ENCODE measurements at regions not wholly inside any gene's neighbourhood (a gene's known extent, or its start where the extent isn't known, plus 50 kb on each side); places are given as distances from the start of the nearest gene placed in this dataset.
"Not testable (repeated sequence)": the region's sequence is repeated elsewhere in the genome, so short reads cannot be mapped to it uniquely, and the experiment has no call there.

- DNase-seq (ENCODE audit: low read depth, low spot score) = not testable (repeated sequence)
Measured at GRCh38 chr6:57708061-57708460, 390.6 kb downstream of the PRIM2 start.

GRCh38 chr6:57722546-57722945, 405.1 kb downstream of the PRIM2 start:
- not testable (repeated sequence) for DNase-seq (ENCODE audit: low read depth, low spot score)

GRCh38 chr6:57723815-57724401, 406.5 kb downstream of the PRIM2 start:
- DNase-seq (ENCODE audit: low read depth, low spot score) = not testable (repeated sequence)

GRCh38 chr6:57729407-57729806, 412.0 kb downstream of the PRIM2 start:
- DNase-seq (ENCODE audit: low read depth, low spot score) = not testable (repeated sequence)

GRCh38 chr6:57730726-57731125, 413.3 kb downstream of the PRIM2 start:
- not testable (repeated sequence) for DNase-seq (ENCODE audit: low read depth, low spot score)

GRCh38 chr6:57747716-57748115, 430.3 kb downstream of the PRIM2 start:
- DNase-seq (ENCODE audit: low read depth, low spot score) = not testable (repeated sequence)

- not testable (repeated sequence) for DNase-seq (ENCODE audit: low read depth, low spot score)
Measured at GRCh38 chr6:57759850-57760249, 442.4 kb downstream of the PRIM2 start.

- not testable (repeated sequence) for DNase-seq (ENCODE audit: low read depth, low spot score)
Measured at GRCh38 chr6:57792720-57793397, 475.4 kb downstream of the PRIM2 start.

- not testable (repeated sequence) for DNase-seq (ENCODE audit: low read depth, low spot score)
Measured at GRCh38 chr6:57793398-57793762, 475.9 kb downstream of the PRIM2 start.

GRCh38 chr6:57799703-57800479, 482.5 kb downstream of the PRIM2 start:
- DNase-seq (ENCODE audit: low read depth, low spot score) = not testable (repeated sequence)

GRCh38 chr6:57808581-57808980, 491.2 kb downstream of the PRIM2 start:
- DNase-seq (ENCODE audit: low read depth, low spot score) = not testable (repeated sequence)

- not testable (repeated sequence) for DNase-seq (ENCODE audit: low read depth, low spot score)
Measured at GRCh38 chr6:57809454-57809853, 492.0 kb downstream of the PRIM2 start.

GRCh38 chr6:57813271-57814075, 496.0 kb downstream of the PRIM2 start:
- not testable (repeated sequence) for DNase-seq (ENCODE audit: low read depth, low spot score)

GRCh38 chr6:57815826-57816225, 498.4 kb downstream of the PRIM2 start:
- not testable (repeated sequence) for DNase-seq (ENCODE audit: low read depth, low spot score)

GRCh38 chr6:57821325-57821724, 503.9 kb downstream of the PRIM2 start:
- DNase-seq (ENCODE audit: low read depth, low spot score) = not testable (repeated sequence)

- not testable (repeated sequence) for DNase-seq (ENCODE audit: low read depth, low spot score)
Measured at GRCh38 chr6:57822448-57822847, 505.0 kb downstream of the PRIM2 start.

GRCh38 chr6:57822896-57823358, 505.5 kb downstream of the PRIM2 start:
- peak; percentile 88 for DNase-seq (ENCODE audit: low read depth, low spot score)

- DNase-seq (ENCODE audit: low read depth, low spot score) = not testable (repeated sequence)
Measured at GRCh38 chr6:57837622-57838209, 520.3 kb downstream of the PRIM2 start.

GRCh38 chr6:57841551-57841950, 524.1 kb downstream of the PRIM2 start:
- not testable (repeated sequence) for DNase-seq (ENCODE audit: low read depth, low spot score)

GRCh38 chr6:57853745-57854407, 536.4 kb downstream of the PRIM2 start:
- DNase-seq (ENCODE audit: low read depth, low spot score) = not testable (repeated sequence)
